RWPE2 (cell line): ENCODE measurements at regions not wholly inside any gene's neighbourhood (a gene's known extent, or its start where the extent isn't known, plus 50 kb on each side); places are given as distances from the start of the nearest gene placed in this dataset.

Experiments
- ATAC-seq: fragments of 200-7000 bp; cut with Tn5 transposase; 3 replicates; pipeline ENCODE4 v1.9.1; 2021; ENCODE audit warnings: low read depth
- DNase-seq: peaks from one replicate; pipeline ENCODE4 v3.0.0-alpha.2; 2020; ENCODE audit warnings: low spot score
- H3K27ac ChIP-seq: fragments of 450-650 bp; 2 replicates; pipeline ENCODE4 v1.5.1; 2017; ENCODE audit warnings: mild to moderate bottlenecking; ENCODE audit not compliant: poor library complexity, severe bottlenecking
- H3K27me3 ChIP-seq: fragments of 250-450 bp; sonication (Bioruptor Pico); 2 replicates; pipeline ENCODE4 v1.5.1; 2021; ENCODE audit warnings: mild to moderate bottlenecking, moderate library complexity; ENCODE audit not compliant: insufficient read depth, poor library complexity, severe bottlenecking
- H3K36me3 ChIP-seq: fragments of 250-450 bp; sonication (Bioruptor Pico); 2 replicates; pipeline ENCODE4 v1.5.1; 2020; ENCODE audit warnings: low read depth, mild to moderate bottlenecking, moderate library complexity
- H3K4me1 ChIP-seq: fragments of 250-450 bp; sonication (Bioruptor Pico); 2 replicates; pipeline ENCODE4 v1.5.1; 2021; ENCODE audit warnings: mild to moderate bottlenecking, moderate library complexity; ENCODE audit not compliant: insufficient read depth, poor library complexity, severe bottlenecking
- H3K4me3 ChIP-seq: fragments of 250-450 bp; sonication (Bioruptor Pico); 2 replicates; pipeline ENCODE4 v1.5.1; 2021; ENCODE audit warnings: mild to moderate bottlenecking, moderate library complexity; ENCODE audit not compliant: severe bottlenecking
- H3K9me3 ChIP-seq: fragments of 250-450 bp; sonication (Bioruptor Pico); 2 replicates; pipeline ENCODE4 v1.5.1; 2021; ENCODE audit warnings: mild to moderate bottlenecking, moderate library complexity; ENCODE audit not compliant: severe bottlenecking
- TF ChIP-seq, protein P1 (sequence below): fragments of 450-650 bp; IDR thresholded peaks from one replicate; pipeline ENCODE4 v1.5.1; 2017; ENCODE audit warnings: mild to moderate bottlenecking, moderate library complexity; ENCODE audit not compliant: poor library complexity, severe bottlenecking

DNA sequence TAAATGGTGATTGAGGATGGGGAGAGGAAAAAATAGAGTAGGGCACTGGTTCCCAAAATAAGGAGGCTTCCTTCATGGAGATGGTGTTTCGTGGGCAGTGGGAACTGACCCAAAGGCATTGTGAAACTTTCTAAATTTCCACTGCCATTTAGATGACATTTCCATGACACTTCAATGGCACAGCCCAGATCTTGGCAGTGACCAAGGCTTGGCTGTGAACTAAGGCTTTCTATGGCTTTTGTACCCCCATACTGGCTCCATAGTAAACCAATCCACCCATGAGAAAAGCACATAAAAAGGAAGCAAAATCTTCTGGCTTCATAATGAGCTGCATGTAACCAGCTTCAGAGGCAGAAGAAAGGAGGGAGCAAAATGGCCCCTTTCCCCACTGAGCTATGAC lies 321.0 kb upstream of the TLE4 start:
- Histone ChIP-seq H3K4me1 (no peaks in the 10 kb centered on the region), H3K27ac (no peak overlapping the region), H3K27me3 (peaks cover 10% of the 10 kb centered on the region), H3K4me3 (no peak overlapping the region), H3K9me3 (no peaks in the 10 kb centered on the region), H3K36me3 (no peaks in the 10 kb centered on the region)
- TF ChIP-seq, protein P1, sequence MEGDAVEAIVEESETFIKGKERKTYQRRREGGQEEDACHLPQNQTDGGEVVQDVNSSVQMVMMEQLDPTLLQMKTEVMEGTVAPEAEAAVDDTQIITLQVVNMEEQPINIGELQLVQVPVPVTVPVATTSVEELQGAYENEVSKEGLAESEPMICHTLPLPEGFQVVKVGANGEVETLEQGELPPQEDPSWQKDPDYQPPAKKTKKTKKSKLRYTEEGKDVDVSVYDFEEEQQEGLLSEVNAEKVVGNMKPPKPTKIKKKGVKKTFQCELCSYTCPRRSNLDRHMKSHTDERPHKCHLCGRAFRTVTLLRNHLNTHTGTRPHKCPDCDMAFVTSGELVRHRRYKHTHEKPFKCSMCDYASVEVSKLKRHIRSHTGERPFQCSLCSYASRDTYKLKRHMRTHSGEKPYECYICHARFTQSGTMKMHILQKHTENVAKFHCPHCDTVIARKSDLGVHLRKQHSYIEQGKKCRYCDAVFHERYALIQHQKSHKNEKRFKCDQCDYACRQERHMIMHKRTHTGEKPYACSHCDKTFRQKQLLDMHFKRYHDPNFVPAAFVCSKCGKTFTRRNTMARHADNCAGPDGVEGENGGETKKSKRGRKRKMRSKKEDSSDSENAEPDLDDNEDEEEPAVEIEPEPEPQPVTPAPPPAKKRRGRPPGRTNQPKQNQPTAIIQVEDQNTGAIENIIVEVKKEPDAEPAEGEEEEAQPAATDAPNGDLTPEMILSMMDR: no peak
- DNase-seq (no peak), ATAC-seq (no peak)

DNA sequence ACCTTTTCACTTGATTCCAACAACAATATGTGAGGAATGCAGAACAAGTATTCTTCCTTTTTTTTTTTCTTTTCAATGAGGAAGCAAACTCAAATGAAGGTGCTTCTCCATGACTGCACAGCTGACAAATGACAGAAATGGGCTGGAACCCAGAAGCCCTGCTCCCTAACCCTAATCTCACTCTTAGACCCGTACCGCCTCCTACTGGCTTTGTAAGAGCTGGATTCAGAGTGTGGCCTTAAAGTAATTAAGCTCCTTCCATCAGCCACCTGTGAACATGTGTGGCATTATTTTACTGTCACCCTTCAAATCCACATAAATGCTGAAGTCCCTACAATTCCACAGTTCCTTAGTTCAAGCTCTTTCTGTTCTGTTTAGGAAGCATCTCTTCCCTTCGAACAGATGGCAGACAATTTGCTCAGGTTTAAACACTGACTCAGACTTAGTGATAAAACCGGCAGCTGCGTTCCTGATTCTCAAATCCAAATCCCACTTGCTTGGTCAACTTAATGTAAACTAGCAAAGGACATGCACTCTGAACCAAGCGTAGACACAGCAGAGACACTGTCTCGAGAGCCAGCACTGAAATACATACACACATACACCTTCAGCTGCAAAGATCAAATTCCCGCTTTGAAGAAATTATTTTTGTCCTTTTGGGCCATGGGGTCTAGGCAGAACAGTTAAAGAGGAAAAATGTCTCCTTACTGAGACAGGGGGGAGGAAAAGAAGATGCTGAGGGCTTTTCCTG lies 316.7 kb upstream of the TLE4 start:
- DNase-seq (no peak), ATAC-seq (no peak)
- Histone ChIP-seq H3K27me3 (peaks cover 42% of the 10 kb centered on the region), H3K27ac (no peak overlapping the region), H3K4me3 (no peak overlapping the region), H3K36me3 (no peaks in the 10 kb centered on the region), H3K9me3 (no peaks in the 10 kb centered on the region), H3K4me1 (no peaks in the 10 kb centered on the region)
- TF ChIP-seq, protein P1: no peak

DNA sequence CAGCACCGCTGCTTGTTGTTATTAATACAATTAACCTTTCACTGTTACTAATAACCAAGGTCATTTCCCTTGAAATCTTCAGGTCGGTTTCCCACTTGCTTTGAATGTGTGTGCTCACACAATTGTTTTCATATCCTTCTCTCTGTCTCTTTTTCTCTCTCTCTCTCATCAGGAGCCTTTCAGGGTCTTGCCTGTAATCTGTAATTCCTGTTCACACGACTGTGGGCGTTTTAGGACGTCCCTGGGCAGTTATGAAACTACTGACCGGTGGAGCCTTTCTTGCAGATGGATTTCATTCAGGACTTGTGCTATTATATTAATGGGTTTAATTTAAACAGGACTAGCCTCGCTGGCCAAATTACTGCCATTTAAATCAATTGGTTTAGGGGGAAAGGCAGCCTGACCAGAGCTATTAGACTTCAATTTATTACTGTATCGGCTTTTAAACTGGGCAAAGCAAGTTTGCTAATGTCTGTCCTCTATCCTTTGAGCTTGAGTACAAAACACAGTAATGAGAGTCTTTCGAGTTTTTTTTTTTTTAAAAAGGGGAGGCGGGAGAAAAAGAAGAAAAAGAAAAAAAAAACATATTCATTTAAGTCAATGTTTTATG lies 316.0 kb upstream of the TLE4 start:
- no peak for DNase-seq
- H3K36me3 ChIP-seq: no peaks in the 10 kb centered on the region
- TF ChIP-seq, protein P1: no peak
- H3K27me3 ChIP-seq: peaks cover 42% of the 10 kb centered on the region
- no peaks in the 10 kb centered on the region for H3K9me3 ChIP-seq
- no peaks in the 10 kb centered on the region for H3K4me1 ChIP-seq
- H3K27ac ChIP-seq: no peak overlapping the region
- ATAC-seq: no peak
- H3K4me3 ChIP-seq: no peak overlapping the region

DNA sequence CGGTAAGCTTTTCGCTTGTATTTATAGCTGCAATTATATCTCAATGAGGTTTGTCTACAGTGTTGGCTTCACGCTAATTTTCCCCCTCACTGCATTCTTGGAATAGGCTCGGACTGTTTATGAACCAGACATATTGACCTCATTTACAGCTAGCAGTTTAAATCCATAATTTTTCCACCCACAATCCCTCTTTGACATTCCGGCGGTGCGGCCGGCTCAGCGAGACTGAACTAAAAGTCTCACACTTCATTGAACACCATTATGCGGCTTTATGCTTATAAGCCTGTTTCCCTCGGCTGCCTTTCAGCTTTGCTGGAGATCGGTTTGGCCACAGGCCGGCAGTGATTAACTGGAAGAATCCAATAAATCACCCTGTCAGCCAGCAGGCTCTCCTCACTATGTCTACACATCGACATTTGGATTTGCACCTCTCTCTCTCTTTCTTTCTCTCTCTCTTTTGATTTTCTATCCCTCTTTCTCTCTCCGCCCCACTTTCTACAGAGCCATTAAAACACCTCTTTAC lies 315.0 kb upstream of the TLE4 start:
- Histone ChIP-seq H3K27me3 (peaks cover 42% of the 10 kb centered on the region), H3K4me3 (no peak overlapping the region), H3K27ac (no peak overlapping the region), H3K4me1 (no peaks in the 10 kb centered on the region), H3K9me3 (no peaks in the 10 kb centered on the region), H3K36me3 (no peaks in the 10 kb centered on the region)
- DNase-seq: no peak
- ATAC-seq: peak; percentile 62
- TF ChIP-seq, protein P1: no peak
